ENCODE measurements at regions not wholly inside any gene's neighbourhood (a gene's known extent, or its start where the extent isn't known, plus 50 kb on each side); places are given as distances from the start of the nearest gene placed in this dataset.

- Histone ChIP-seq H3K4me1 (peaks cover 0 to 11% (median 0%) of the 10 kb centered on the region in 4 donors), H3K27me3 (no peaks in the 10 kb centered on the region), H3K9me3 (no peaks in the 10 kb centered on the region), H3K4me3 (no peak overlapping the region), H3K27ac (peak overlapping the region in 2 of 5 donors; percentile 19 to 33), H3K36me3 (no peaks in the 10 kb centered on the region)
- DNase-seq: peak in 1 of 2 donors; percentile 18
- 18 to 41% (median 21%) methylated on average over 4 of the region's 4 CpGs for WGBS, 5 donors
- intact Hi-C loops (cut with DNase I; ENCODE audit: low total_unique reads): no loop called here
- TF ChIP-seq POLR2A (IDR thresholded peaks at IDR 0.05): no peak
- TF ChIP-seq, protein P1, sequence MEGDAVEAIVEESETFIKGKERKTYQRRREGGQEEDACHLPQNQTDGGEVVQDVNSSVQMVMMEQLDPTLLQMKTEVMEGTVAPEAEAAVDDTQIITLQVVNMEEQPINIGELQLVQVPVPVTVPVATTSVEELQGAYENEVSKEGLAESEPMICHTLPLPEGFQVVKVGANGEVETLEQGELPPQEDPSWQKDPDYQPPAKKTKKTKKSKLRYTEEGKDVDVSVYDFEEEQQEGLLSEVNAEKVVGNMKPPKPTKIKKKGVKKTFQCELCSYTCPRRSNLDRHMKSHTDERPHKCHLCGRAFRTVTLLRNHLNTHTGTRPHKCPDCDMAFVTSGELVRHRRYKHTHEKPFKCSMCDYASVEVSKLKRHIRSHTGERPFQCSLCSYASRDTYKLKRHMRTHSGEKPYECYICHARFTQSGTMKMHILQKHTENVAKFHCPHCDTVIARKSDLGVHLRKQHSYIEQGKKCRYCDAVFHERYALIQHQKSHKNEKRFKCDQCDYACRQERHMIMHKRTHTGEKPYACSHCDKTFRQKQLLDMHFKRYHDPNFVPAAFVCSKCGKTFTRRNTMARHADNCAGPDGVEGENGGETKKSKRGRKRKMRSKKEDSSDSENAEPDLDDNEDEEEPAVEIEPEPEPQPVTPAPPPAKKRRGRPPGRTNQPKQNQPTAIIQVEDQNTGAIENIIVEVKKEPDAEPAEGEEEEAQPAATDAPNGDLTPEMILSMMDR (IDR thresholded peaks at IDR 0.05): no peak
- TF ChIP-seq POLR2AphosphoS5 (IDR thresholded peaks at IDR 0.05): no peak
- TF ChIP-seq EP300 (IDR thresholded peaks at IDR 0.05): no peak
Observed at GRCh38 chr3:40770061-40770460, 245.3 kb downstream of the ZNF621 start.

DNA sequence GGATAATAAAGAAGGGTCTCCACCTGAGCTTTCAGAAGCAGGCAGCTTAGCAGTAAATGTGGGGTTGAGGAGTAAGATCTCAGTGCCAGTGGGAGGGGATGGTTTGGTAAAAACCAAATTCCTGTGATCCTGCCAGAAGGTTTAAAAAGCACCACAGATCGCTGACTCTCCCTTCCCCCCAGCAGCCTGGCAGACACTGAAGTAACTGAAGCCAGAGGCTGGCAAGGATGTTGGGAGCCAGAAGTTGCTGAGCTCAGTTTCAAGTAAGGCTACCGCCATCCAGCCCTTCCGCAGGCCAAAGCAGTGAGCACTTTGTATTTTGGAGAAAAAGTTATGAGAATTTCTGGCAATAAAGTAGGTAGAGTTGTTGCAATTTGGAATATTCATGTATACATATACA lies 246.4 kb downstream of the ZNF621 start:
- H3K27ac ChIP-seq: no peak overlapping the region
- intact Hi-C loops (cut with DNase I; ENCODE audit: low total_unique reads): no loop called here
- H3K4me1 ChIP-seq: peaks cover 0 to 11% (median 0%) of the 10 kb centered on the region in 4 donors
- WGBS, 5 donors: 66 to 86% (median 81%) methylated on average over 3 of the region's 3 CpGs
- H3K4me3 ChIP-seq: no peak overlapping the region
- no peaks in the 10 kb centered on the region for H3K27me3 ChIP-seq
- no peaks in the 10 kb centered on the region for H3K36me3 ChIP-seq
- no peaks in the 10 kb centered on the region for H3K9me3 ChIP-seq
- TF ChIP-seq EP300 (IDR thresholded peaks at IDR 0.05): no peak
- no peak for TF ChIP-seq POLR2A (IDR thresholded peaks at IDR 0.05)
- TF ChIP-seq, protein P1 (IDR thresholded peaks at IDR 0.05): no peak
- no peak for TF ChIP-seq POLR2AphosphoS5 (IDR thresholded peaks at IDR 0.05)
- no peak for DNase-seq

DNA sequence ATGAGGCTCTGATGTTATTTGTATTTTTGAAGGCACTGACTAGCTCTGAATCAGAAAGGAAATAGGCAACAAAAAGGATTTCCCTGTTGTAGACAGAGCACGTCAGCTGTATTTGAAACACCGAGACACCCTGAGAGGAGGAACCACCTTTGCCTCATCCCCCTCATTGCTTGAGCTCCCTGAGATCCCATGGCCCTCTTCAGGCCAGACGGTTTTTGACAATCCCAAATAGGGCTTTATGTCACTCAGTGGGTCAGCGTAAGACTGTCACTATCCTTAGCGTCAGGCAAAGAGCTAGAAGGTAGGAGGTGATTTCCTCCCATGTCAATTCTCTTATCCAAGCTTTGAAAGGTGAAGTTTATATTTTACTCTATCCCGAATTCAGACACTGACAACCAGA lies 254.3 kb downstream of the ZNF621 start:
- Histone ChIP-seq H3K4me1 (peaks cover 15 to 17% (median 16%) of the 10 kb centered on the region in 4 donors), H3K9me3 (no peaks in the 10 kb centered on the region), H3K4me3 (no peak overlapping the region), H3K27me3 (no peaks in the 10 kb centered on the region), H3K36me3 (no peaks in the 10 kb centered on the region), H3K27ac (no peak overlapping the region)
- WGBS, 5 donors: 82 to 97% (median 93%) methylated on average over 6 of the region's 6 CpGs
- DNase-seq: no peak
- intact Hi-C loops (cut with DNase I; ENCODE audit: low total_unique reads): no loop called here
- TF ChIP-seq POLR2AphosphoS5 (IDR thresholded peaks at IDR 0.05): no peak
- TF ChIP-seq POLR2A (IDR thresholded peaks at IDR 0.05): no peak
- TF ChIP-seq, protein P1 (IDR thresholded peaks at IDR 0.05): no peak
- TF ChIP-seq EP300 (IDR thresholded peaks at IDR 0.05): no peak

GRCh38 chr3:40780291-40780924 lies 255.6 kb downstream of the ZNF621 start:
- 20 to 33% (median 24%) methylated on average over 19 of the region's 19 CpGs for WGBS, 5 donors
- Histone ChIP-seq H3K36me3 (no peaks in the 10 kb centered on the region), H3K27ac (peak overlapping the region; percentile 22 to 80 (median 57)), H3K27me3 (no peaks in the 10 kb centered on the region), H3K4me3 (peak overlapping the region; percentile 5 to 29 (median 19)), H3K9me3 (no peaks in the 10 kb centered on the region), H3K4me1 (peaks cover 15 to 17% (median 16%) of the 10 kb centered on the region in 4 donors)
- DNase-seq: peak; percentile 70 to 89
- TF ChIP-seq POLR2AphosphoS5 (IDR thresholded peaks at IDR 0.05): peak in 1 of 3 donors; percentile 26
- TF ChIP-seq POLR2A (IDR thresholded peaks at IDR 0.05): no peak
- intact Hi-C loops (cut with DNase I; ENCODE audit: low total_unique reads): no loop called here

GRCh38 chr3:40780925-40781406 lies 256.2 kb downstream of the ZNF621 start:
- peaks cover 15 to 17% (median 16%) of the 10 kb centered on the region in 4 donors for H3K4me1 ChIP-seq
- DNase-seq: peak in 1 of 2 donors; percentile 82
- H3K4me3 ChIP-seq: peak overlapping the region; percentile 5 to 29 (median 19)
- peak in 1 of 3 donors; percentile 1 for TF ChIP-seq POLR2AphosphoS5 (IDR thresholded peaks at IDR 0.05)
- no peak for TF ChIP-seq EP300 (IDR thresholded peaks at IDR 0.05)
- no peaks in the 10 kb centered on the region for H3K36me3 ChIP-seq
- WGBS, 5 donors: 34 to 47% (median 40%) methylated on average over 9 to 12 of the region's 12 CpGs
- no peaks in the 10 kb centered on the region for H3K27me3 ChIP-seq
- peak overlapping the region; percentile 22 to 80 (median 57) for H3K27ac ChIP-seq
- H3K9me3 ChIP-seq: no peaks in the 10 kb centered on the region
- intact Hi-C loops (cut with DNase I; ENCODE audit: low total_unique reads): no loop called here
